Spinal cord (tissue), 9 donors: ENCODE measurements at regions not wholly inside any gene's neighbourhood (a gene's known extent, or its start where the extent isn't known, plus 50 kb on each side); places are given as distances from the start of the nearest gene placed in this dataset.
"Not testable (repeated sequence)": the region's sequence is repeated elsewhere in the genome, so short reads cannot be mapped to it uniquely, and the experiment has no call there.

Source experiments
- DNase-seq, 6 donors: peaks; one replicate each; pipeline versions ENCODE4 v3.0.0 to v3.0.0-alpha.2; 2013 to 2015; ENCODE audit warnings: low spot score in 6 of 6, low read depth in 4 of 6
- H3K27ac ChIP-seq: one replicate; pipeline ENCODE4 v1.5.1; 2013; ENCODE audit warnings: low read depth, low read length, control low read depth
- H3K27me3 ChIP-seq: one replicate; pipeline ENCODE4 v1.6.1; 2013; ENCODE audit warnings: low read length; ENCODE audit not compliant: control insufficient read depth, insufficient read depth
- H3K36me3 ChIP-seq: one replicate; pipeline ENCODE4 v1.6.1; 2013; ENCODE audit warnings: low read length; ENCODE audit not compliant: control insufficient read depth, insufficient read depth
- H3K4me1 ChIP-seq: one replicate; pipeline ENCODE4 v1.6.1; 2013; ENCODE audit warnings: low read length; ENCODE audit not compliant: control insufficient read depth, insufficient read depth
- H3K4me3 ChIP-seq: one replicate; pipeline ENCODE4 v1.5.1; 2013; ENCODE audit warnings: low read depth, low read length, control low read depth
- H3K9me3 ChIP-seq: one replicate; pipeline ENCODE4 v1.6.1; 2013; ENCODE audit warnings: low read length; ENCODE audit not compliant: control insufficient read depth, insufficient read depth
- WGBS: methylation state at CpG from one replicate; pipeline ENCODE4 v1.1.5; 2013; ENCODE audit warnings: missing lambda C conversion rate; ENCODE audit not compliant: insufficient coverage; 5-methylcytosine and 5-hydroxymethylcytosine counted together
- donor health status: healthy.

DNA sequence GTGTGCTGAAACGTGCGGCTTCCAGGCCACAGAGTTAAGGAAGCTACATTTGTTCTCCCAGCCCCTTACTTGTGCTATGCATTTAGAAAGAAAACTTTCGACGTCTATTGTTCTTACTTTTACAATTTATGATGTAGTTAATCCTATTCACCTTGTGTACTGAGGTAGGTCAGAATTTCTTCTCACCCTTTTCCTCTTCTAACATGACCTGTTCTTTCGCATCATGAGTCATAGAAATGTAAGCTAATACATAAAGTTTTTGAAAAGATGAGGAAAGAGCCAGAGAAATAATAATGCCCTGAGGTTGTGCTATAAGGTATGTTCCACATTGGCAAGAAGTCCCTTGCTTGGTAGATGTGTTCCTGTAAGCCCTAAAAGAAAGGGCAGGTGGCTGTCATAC is 298.3 kb downstream of the TRIML1 start:
- H3K4me3 ChIP-seq: no peak overlapping the region
- H3K36me3 ChIP-seq: no peaks in the 10 kb centered on the region
- no peak overlapping the region for H3K27ac ChIP-seq
- H3K27me3 ChIP-seq: no peaks in the 10 kb centered on the region
- WGBS: no CpG with 5 or more reads among the region's 5 CpGs
- peaks cover 7% of the 10 kb centered on the region for H3K4me1 ChIP-seq
- H3K9me3 ChIP-seq: no peaks in the 10 kb centered on the region
- DNase-seq: no peak

DNA sequence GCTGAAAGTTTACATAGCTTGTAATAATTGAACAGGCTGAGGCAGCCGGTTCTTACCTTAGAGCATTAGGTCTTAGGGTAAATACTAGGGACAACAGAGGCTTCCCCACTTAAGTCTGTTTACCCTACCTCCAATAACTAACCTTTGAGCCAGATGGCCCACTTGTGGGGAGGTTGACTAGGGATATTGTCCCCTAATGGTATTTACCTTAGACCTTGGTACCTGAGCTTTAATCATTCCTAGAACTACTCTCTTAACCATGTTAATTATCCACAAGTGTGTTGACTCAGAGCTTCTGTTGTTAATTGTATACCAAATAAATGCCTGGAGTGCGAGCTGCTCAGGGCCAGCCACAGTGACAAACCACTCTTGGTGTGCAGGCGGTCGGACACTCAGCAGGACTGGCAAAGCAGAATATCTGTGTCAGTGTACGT is 299.2 kb downstream of the TRIML1 start:
- not testable (repeated sequence) for H3K9me3 ChIP-seq, H3K4me1 ChIP-seq, H3K27ac ChIP-seq, H3K36me3 ChIP-seq, DNase-seq, H3K27me3 ChIP-seq, H3K4me3 ChIP-seq
- WGBS: 88% methylated on average over 3 of the region's 5 CpGs

DNA sequence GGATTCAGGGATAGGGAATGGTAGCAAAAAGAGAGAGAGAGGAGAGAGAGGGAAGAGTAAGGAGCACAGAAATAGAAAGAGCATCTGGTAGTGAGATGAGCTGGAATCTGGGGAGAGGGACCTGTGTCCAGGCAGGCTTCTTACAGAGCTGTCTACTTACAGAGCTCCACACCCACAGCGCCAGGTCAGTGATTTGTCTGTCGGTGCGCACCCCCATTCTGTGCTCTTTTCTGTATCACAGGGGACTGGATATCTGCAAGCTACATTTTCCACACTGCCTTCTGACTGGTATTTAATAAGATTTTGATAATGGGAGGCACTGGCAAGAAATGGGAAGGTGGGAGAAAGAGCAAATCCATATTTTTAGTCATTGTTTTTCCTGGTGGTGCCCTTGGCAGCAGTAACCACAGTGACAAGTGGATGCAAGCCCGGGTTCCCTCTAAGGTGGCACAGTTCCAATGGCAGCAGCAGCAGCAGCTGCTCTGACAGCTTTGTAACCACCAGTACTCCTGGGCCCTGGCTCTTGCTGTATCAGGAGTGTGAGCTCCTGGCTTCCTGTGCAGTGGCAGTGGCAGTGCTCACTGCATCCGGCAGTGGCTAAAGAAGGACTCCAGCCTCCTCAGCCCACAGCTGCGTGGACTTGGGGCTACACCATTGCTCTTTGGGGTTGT is 300.5 kb downstream of the TRIML1 start:
- H3K27me3 ChIP-seq: no peaks in the 10 kb centered on the region
- no peaks in the 10 kb centered on the region for H3K9me3 ChIP-seq
- H3K4me3 ChIP-seq: no peak overlapping the region
- H3K36me3 ChIP-seq: no peaks in the 10 kb centered on the region
- H3K27ac ChIP-seq: no peak overlapping the region
- DNase-seq: peak; percentile 10 to 90 (median 48)
- 23% methylated on average over 3 of the region's 6 CpGs for WGBS
- peaks cover 7% of the 10 kb centered on the region for H3K4me1 ChIP-seq

DNA sequence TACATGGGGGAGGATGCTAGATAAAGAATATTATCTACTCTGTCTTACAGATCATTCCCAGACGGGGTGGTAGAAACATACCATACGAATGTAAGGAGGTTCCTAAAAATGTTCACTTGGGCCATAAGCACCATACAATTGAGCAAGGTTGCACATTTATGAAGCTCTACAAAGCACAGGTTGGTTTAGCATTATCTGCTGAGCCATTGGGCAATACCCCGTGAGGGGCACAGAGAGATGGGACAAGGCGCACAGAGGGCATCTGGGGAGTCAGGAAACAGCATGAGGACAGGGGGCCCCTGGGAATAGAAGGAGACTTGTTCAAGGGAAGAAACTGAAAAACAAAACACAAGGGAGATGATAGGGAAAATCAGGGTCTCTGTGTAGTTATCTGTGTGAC is 305.3 kb downstream of the TRIML1 start:
- H3K4me1 ChIP-seq: peaks cover 7% of the 10 kb centered on the region
- no peak overlapping the region for H3K27ac ChIP-seq
- H3K4me3 ChIP-seq: no peak overlapping the region
- 100% methylated on average over 4 of the region's 4 CpGs for WGBS
- no peaks in the 10 kb centered on the region for H3K27me3 ChIP-seq
- H3K9me3 ChIP-seq: no peaks in the 10 kb centered on the region
- H3K36me3 ChIP-seq: no peaks in the 10 kb centered on the region
- no peak for DNase-seq

DNA sequence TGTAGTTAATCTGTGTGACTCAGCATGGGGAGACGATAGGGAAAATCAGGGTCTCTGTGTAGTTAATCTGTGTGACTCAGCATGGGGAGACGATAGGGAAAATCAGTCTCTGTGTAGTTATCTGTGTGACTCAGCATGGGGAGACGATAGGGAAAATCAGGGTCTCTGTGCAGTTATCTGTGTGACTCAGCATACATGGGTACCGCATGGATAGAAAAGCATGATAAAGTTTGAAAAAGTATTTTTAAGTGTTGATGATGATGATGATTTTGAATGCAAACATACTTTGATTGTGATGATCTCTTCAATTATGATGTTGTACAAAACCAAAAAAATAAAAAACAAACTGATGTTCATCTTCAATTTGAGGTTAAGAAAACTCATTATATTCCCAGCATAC is 309.8 kb downstream of the TRIML1 start:
- H3K36me3 ChIP-seq, H3K27me3 ChIP-seq, H3K9me3 ChIP-seq, H3K4me1 ChIP-seq, H3K27ac ChIP-seq, H3K4me3 ChIP-seq, DNase-seq: not testable (repeated sequence)
- 93% methylated on average over 3 of the region's 4 CpGs for WGBS

DNA sequence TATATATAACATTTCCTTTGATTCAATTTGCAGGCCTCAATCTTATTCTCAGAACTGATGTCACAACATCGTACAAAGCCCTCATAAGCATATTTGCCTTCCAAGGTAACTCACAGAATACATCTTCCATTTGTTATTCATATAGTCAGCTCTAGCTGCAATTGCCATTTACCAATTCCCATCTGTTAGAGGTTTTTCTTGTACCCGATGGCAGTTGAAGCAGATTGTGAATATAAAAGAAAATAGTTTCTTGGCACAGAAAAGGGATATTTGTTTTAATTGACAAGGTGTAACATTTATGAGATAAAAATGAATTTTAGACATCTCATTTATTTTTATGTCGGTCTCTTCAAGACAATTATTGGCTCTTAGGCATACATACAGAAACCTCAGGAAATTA is 311.3 kb downstream of the TRIML1 start:
- H3K27ac ChIP-seq: no peak overlapping the region
- peak in 2 of 6 donors; percentile 57 for DNase-seq
- H3K27me3 ChIP-seq: no peaks in the 10 kb centered on the region
- no peaks in the 10 kb centered on the region for H3K4me1 ChIP-seq
- no CpG with 5 or more reads among the region's 3 CpGs for WGBS
- H3K4me3 ChIP-seq: no peak overlapping the region
- no peaks in the 10 kb centered on the region for H3K36me3 ChIP-seq
- H3K9me3 ChIP-seq: no peaks in the 10 kb centered on the region

DNA sequence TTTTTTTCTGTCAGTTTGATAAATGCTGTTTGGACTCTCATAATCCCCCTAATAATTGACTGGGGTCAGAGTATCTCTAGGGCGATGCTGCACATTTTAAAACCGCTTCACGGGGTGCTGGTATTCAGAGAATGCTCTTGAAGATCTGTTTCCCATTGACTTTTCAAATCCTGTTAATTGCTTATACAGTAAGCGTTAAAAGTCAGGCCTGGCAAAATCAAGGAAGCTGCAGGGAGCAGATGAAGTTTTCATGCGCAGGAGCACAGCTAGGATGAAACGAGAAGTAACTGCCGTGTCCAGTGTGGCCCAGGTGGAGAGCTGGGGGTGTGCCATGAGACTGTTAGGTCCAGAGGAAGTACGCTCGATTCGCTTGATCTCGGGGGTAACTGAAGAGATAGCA is 312.9 kb downstream of the TRIML1 start:
- 26% methylated on average over 4 of the region's 11 CpGs for WGBS
- no peaks in the 10 kb centered on the region for H3K27me3 ChIP-seq
- H3K4me1 ChIP-seq: no peaks in the 10 kb centered on the region
- no peak overlapping the region for H3K27ac ChIP-seq
- no peak overlapping the region for H3K4me3 ChIP-seq
- H3K9me3 ChIP-seq: no peaks in the 10 kb centered on the region
- H3K36me3 ChIP-seq: no peaks in the 10 kb centered on the region
- no peak for DNase-seq

DNA sequence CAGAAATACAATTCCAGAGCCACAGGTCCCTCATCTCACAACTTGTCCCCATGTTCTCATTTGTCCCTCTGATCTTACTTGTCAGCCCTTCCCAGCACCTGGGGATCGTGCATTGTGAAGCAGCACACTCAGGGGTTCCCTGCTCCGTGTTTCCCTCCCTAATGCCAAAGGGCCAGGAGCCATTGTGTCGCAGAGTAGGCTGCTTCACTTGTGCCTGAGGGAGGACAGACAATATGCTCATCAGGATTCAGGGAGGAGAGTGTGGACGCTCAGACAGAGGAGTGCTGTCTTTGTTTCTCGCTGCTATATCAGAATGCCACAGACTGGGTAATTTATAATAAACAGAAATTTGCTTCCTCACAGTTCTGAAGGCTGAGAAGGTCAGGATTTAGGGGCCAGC is 315.3 kb downstream of the TRIML1 start:
- WGBS: 47% methylated on average over 3 of the region's 5 CpGs
- no peak for DNase-seq
- no peaks in the 10 kb centered on the region for H3K9me3 ChIP-seq
- no peak overlapping the region for H3K4me3 ChIP-seq
- H3K27ac ChIP-seq: no peak overlapping the region
- H3K4me1 ChIP-seq: no peaks in the 10 kb centered on the region
- no peaks in the 10 kb centered on the region for H3K27me3 ChIP-seq
- no peaks in the 10 kb centered on the region for H3K36me3 ChIP-seq

DNA sequence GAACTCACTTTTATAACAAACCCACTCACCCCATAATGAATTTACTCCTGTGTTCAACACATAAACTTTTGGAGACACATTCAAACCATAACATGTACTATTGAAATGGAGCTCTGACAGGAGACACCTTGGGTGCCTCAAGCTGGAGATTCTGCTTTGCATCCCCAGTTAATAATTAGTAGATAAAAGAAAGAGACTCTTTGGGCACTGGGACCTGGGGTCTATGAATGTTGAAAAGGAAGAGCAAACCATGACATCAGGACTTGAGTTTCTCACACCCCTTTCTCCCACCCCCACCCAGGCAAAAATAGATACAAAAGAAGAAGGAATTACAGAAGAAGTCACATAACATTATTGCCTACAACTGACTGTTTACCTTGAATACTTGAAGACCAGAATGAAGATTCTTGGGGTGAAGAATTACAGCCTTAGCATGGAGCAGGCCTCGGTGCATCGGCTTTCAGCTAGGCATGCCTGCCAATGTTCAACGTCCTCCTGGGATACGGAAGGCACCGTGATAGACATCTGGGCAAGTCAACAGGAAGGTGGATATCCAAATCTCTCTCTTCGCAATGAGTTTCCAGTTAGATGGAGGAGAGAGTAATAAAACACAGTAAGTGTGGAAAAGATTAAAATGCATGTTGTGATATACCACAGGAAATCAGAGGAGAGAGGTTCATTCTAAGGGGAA is 316.0 kb downstream of the TRIML1 start:
- no peaks in the 10 kb centered on the region for H3K27me3 ChIP-seq
- 78% methylated on average over 6 of the region's 6 CpGs for WGBS
- H3K27ac ChIP-seq: no peak overlapping the region
- H3K4me1 ChIP-seq: no peaks in the 10 kb centered on the region
- H3K9me3 ChIP-seq: no peaks in the 10 kb centered on the region
- no peak for DNase-seq
- no peaks in the 10 kb centered on the region for H3K36me3 ChIP-seq
- no peak overlapping the region for H3K4me3 ChIP-seq

DNA sequence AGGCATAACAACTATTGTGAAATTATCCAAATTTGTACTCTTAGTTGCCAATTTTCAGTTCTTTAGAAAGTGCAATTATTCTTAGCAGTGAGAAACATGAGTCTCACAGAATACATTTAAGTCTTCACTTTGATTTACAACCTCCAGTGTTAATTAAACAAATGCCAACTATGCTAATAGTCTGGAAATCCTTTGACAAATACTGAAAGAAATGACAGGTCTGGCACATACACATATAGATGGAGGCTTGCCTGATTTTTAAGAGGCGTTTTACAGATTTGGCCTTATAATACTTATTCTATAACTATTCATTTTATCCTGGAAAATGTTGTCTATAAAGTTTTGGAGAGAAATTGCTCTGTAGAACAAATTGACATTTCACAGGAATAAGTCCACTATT is 320.1 kb downstream of the TRIML1 start:
- H3K27ac ChIP-seq: no peak overlapping the region
- peaks cover 4% of the 10 kb centered on the region for H3K9me3 ChIP-seq
- H3K4me3 ChIP-seq: no peak overlapping the region
- peak in 1 of 6 donors; percentile 81 for DNase-seq
- H3K4me1 ChIP-seq: no peaks in the 10 kb centered on the region
- WGBS: no CpG with 5 or more reads among the region's 1 CpG
- H3K36me3 ChIP-seq: no peaks in the 10 kb centered on the region
- H3K27me3 ChIP-seq: no peaks in the 10 kb centered on the region
